G401 (cell line): ENCODE measurements at regions not wholly inside any gene's neighbourhood (a gene's known extent, or its start where the extent isn't known, plus 50 kb on each side); places are given as distances from the start of the nearest gene placed in this dataset.
"Not testable (repeated sequence)": the region's sequence is repeated elsewhere in the genome, so short reads cannot be mapped to it uniquely, and the experiment has no call there.

ENCODE experiments used
- DNase-seq: peaks from one replicate; pipeline ENCODE4 v3.0.0-alpha.2; 2015; ENCODE audit warnings: low spot score
- in situ Hi-C: cut with HindIII; loops from 2 replicates; pipeline ENCODE4 v1.10.0; 2016; ENCODE audit warnings: low sequenced_read_pairs, mixed read lengths

GRCh38 chr7:131943211-131943610 lies 386.8 kb upstream of the PODXL start:
- DNase-seq, result no peak
- in situ Hi-C loops, result no loop called here

GRCh38 chr7:131942287-131943150 lies 386.1 kb upstream of the PODXL start:
- in situ Hi-C loops, result no loop called here
- DNase-seq, result no peak

GRCh38 chr7:131941291-131941690 lies 384.9 kb upstream of the PODXL start:
- in situ Hi-C loops, result no loop called here
- DNase-seq, result no peak

- in situ Hi-C loops, result no loop called here
- DNase-seq, result no peak
These were observed 384.3 kb upstream of the PODXL start for GRCh38 chr7:131940621-131941165.

- DNase-seq, in situ Hi-C loops: not testable (repeated sequence)
These were observed 382.4 kb upstream of the PODXL start for GRCh38 chr7:131938788-131939187.

- in situ Hi-C loops, result no loop called here
- DNase-seq, result no peak
These were observed 381.4 kb upstream of the PODXL start for GRCh38 chr7:131937868-131938267.

GRCh38 chr7:131935180-131935579 lies 378.8 kb upstream of the PODXL start:
- in situ Hi-C loops, result no loop called here
- DNase-seq, result no peak

- DNase-seq, result no peak
- in situ Hi-C loops, result no loop called here
These were observed 378.0 kb upstream of the PODXL start for GRCh38 chr7:131934452-131934851.

- in situ Hi-C loops, result no loop called here
- no peak for DNase-seq
These were observed 377.4 kb upstream of the PODXL start for GRCh38 chr7:131933751-131934289.

GRCh38 chr7:131933219-131933618 lies 376.8 kb upstream of the PODXL start:
- DNase-seq, in situ Hi-C loops: not testable (repeated sequence)

- in situ Hi-C loops, result no loop called here
- no peak for DNase-seq
These were observed 375.8 kb upstream of the PODXL start for GRCh38 chr7:131932271-131932670.

GRCh38 chr7:131931370-131931769 lies 374.9 kb upstream of the PODXL start:
- no peak for DNase-seq
- in situ Hi-C loops, result no loop called here

GRCh38 chr7:131929632-131930031 lies 373.2 kb upstream of the PODXL start:
- in situ Hi-C loops, result no loop called here
- DNase-seq, result no peak

- DNase-seq, result no peak
- in situ Hi-C loops, result no loop called here
These were observed 371.5 kb upstream of the PODXL start for GRCh38 chr7:131927770-131928423.

- in situ Hi-C loops, result no loop called here
- DNase-seq, result no peak
These were observed 369.2 kb upstream of the PODXL start for GRCh38 chr7:131925636-131926035.

GRCh38 chr7:131924857-131925256 lies 368.4 kb upstream of the PODXL start:
- no peak for DNase-seq
- in situ Hi-C loops, result no loop called here

- DNase-seq, in situ Hi-C loops: not testable (repeated sequence)
These were observed 366.5 kb upstream of the PODXL start for GRCh38 chr7:131922948-131923347.

GRCh38 chr7:131921016-131921415 lies 364.6 kb upstream of the PODXL start:
- in situ Hi-C loops, result no loop called here
- no peak for DNase-seq

- in situ Hi-C loops, result no loop called here
- no peak for DNase-seq
These were observed 363.7 kb upstream of the PODXL start for GRCh38 chr7:131919920-131920709.
